ENCODE measurements at regions not wholly inside any gene's neighbourhood (a gene's known extent, or its start where the extent isn't known, plus 50 kb on each side); places are given as distances from the start of the nearest gene placed in this dataset.

GRCh38 chr4:31146366-31146765, 426.2 kb downstream of the PCDH7 start:
- no peak for DNase-seq (ENCODE audit: low read depth)
- no peak for TF ChIP-seq CTCF (conservative IDR thresholded peaks at IDR 0.05; ENCODE audit: low read depth, low read length)
- no peak overlapping the region for H3K4me3 ChIP-seq (ENCODE audit: low read length)

- no peak for DNase-seq (ENCODE audit: low read depth)
- TF ChIP-seq CTCF (conservative IDR thresholded peaks at IDR 0.05; ENCODE audit: low read depth, low read length): no peak
- H3K4me3 ChIP-seq (ENCODE audit: low read length): no peak overlapping the region
These were observed 428.8 kb downstream of the PCDH7 start for GRCh38 chr4:31148990-31149389.

- no peak for DNase-seq (ENCODE audit: low read depth)
- no peak for TF ChIP-seq CTCF (conservative IDR thresholded peaks at IDR 0.05; ENCODE audit: low read depth, low read length)
- no peak overlapping the region for H3K4me3 ChIP-seq (ENCODE audit: low read length)
These were observed 436.1 kb downstream of the PCDH7 start for GRCh38 chr4:31156221-31156620.

- DNase-seq (ENCODE audit: low read depth): no peak
- no peak overlapping the region for H3K4me3 ChIP-seq (ENCODE audit: low read length)
- TF ChIP-seq CTCF (conservative IDR thresholded peaks at IDR 0.05; ENCODE audit: low read depth, low read length): no peak
These were observed 440.0 kb downstream of the PCDH7 start for GRCh38 chr4:31160146-31160545.

- no peak overlapping the region for H3K4me3 ChIP-seq (ENCODE audit: low read length)
- TF ChIP-seq CTCF (conservative IDR thresholded peaks at IDR 0.05; ENCODE audit: low read depth, low read length): no peak
- DNase-seq (ENCODE audit: low read depth): no peak
These were observed 449.7 kb downstream of the PCDH7 start for GRCh38 chr4:31169846-31170245.

GRCh38 chr4:31171362-31171761, 451.2 kb downstream of the PCDH7 start:
- no peak overlapping the region for H3K4me3 ChIP-seq (ENCODE audit: low read length)
- no peak for TF ChIP-seq CTCF (conservative IDR thresholded peaks at IDR 0.05; ENCODE audit: low read depth, low read length)

GRCh38 chr4:31175242-31175910, 455.2 kb downstream of the PCDH7 start:
- H3K4me3 ChIP-seq (ENCODE audit: low read length): no peak overlapping the region
- no peak for TF ChIP-seq CTCF (conservative IDR thresholded peaks at IDR 0.05; ENCODE audit: low read depth, low read length)
- no peak for DNase-seq (ENCODE audit: low read depth)

More at GRCh38 chr4:31171362-31171761, 451.2 kb downstream of the PCDH7 start:
- DNase-seq (ENCODE audit: low read depth): no peak

Measured in retinal pigment epithelial cell (primary cell).